Kidney epithelial cell (primary cell): ENCODE measurements at regions not wholly inside any gene's neighbourhood (a gene's known extent, or its start where the extent isn't known, plus 50 kb on each side); places are given as distances from the start of the nearest gene placed in this dataset.

Source experiments
- DNase-seq: peaks from one replicate; pipeline ENCODE4 v3.0.0-alpha.2; 2010; ENCODE audit warnings: low read depth
- H3K27me3 ChIP-seq: 2 replicates; pipeline ENCODE4 v1.6.0; 2011; ENCODE audit warnings: low read length; ENCODE audit not compliant: control insufficient read depth, insufficient read depth
- H3K36me3 ChIP-seq: 2 replicates; pipeline ENCODE4 v1.5.1; 2011; ENCODE audit warnings: low read length; ENCODE audit not compliant: control insufficient read depth, insufficient read depth
- H3K4me3 ChIP-seq: 2 replicates; pipeline ENCODE4 v1.5.1; 2011; ENCODE audit warnings: low read depth, mild to moderate bottlenecking, control low read depth, low read length
- TF ChIP-seq, protein P1 (sequence below): IDR thresholded peaks from 2 replicates; pipeline ENCODE4 v1.5.1; 2011; ENCODE audit warnings: mild to moderate bottlenecking, moderate library complexity, low read length, control low read depth, inconsistent platforms; ENCODE audit not compliant: insufficient read depth, poor library complexity, severe bottlenecking

DNA sequence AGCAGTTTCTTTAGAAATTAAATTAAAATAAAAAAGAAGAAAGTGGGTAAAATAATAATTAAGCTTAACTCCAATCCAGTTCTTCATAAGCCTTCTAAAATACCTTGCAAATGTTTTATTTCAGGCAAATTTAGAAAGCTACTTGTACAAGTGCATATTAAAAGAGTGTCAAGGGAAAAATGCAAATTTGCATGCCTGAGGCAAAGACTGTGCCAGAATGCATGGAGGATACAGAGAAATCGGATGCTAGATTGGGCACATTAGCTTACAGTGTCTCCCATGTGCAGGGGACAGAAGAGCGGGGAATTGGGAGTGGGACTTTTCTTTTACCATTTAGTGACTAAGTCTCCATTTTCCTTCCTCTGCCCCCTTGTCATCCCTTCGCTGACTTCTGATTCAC lies 173.0 kb upstream of the NWD2 start:
- Histone ChIP-seq H3K27me3 (no peaks in the 10 kb centered on the region), H3K36me3 (no peaks in the 10 kb centered on the region), H3K4me3 (no peak overlapping the region)
- TF ChIP-seq, protein P1, sequence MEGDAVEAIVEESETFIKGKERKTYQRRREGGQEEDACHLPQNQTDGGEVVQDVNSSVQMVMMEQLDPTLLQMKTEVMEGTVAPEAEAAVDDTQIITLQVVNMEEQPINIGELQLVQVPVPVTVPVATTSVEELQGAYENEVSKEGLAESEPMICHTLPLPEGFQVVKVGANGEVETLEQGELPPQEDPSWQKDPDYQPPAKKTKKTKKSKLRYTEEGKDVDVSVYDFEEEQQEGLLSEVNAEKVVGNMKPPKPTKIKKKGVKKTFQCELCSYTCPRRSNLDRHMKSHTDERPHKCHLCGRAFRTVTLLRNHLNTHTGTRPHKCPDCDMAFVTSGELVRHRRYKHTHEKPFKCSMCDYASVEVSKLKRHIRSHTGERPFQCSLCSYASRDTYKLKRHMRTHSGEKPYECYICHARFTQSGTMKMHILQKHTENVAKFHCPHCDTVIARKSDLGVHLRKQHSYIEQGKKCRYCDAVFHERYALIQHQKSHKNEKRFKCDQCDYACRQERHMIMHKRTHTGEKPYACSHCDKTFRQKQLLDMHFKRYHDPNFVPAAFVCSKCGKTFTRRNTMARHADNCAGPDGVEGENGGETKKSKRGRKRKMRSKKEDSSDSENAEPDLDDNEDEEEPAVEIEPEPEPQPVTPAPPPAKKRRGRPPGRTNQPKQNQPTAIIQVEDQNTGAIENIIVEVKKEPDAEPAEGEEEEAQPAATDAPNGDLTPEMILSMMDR = no peak
- DNase-seq = no peak

DNA sequence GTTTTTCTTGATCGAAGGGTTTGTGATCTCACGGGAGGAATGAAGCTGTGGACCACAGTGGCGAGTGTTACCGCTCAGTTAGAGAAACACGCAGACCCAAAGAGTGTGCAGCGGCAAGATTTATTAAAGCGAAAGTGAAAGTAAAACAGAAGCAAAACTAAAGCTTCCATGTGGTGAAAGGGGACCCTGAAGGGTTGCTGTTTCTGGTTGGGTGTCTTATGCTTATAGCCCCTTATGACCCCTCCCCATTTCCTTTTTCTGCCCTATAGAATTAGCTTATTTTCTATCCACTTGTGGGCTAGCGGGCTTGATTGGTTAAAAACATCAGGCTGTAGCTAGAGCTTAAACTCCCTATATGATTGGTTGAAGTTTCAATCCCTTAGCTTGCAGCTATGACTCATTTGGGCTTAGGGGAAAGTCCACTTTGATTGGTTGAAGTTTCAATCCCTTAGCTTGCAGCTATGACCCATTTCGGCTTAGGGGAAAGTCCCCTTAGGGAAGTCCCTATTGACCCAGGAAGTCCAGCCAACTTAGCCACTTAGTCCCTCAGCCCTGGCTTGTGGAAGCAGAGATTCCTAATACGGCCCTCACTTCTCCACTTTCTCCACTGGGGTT lies 171.2 kb upstream of the NWD2 start:
- H3K36me3 ChIP-seq = no peaks in the 10 kb centered on the region
- TF ChIP-seq, protein P1 = no peak
- H3K4me3 ChIP-seq = no peak overlapping the region
- no peaks in the 10 kb centered on the region for H3K27me3 ChIP-seq
- no peak for DNase-seq

DNA sequence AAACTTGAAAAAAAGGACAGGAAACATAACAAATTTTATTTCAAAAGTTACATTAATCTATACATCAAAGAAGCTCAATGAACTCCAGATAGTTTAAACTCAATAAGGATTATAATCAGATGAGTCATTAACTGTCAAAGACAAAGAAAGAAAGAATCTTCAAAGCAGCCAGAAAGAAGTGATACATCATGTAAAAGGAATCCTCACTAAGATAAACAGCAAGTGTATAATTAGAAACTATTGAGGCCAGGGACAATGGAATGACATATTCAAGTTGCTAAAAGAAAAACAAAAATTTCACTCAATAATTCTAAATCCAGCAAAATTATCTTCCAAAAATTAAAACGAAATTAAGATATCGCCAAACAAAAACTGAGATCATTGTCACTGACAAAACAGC lies 161.6 kb upstream of the NWD2 start:
- no peaks in the 10 kb centered on the region for H3K27me3 ChIP-seq
- DNase-seq = no peak
- no peaks in the 10 kb centered on the region for H3K36me3 ChIP-seq
- TF ChIP-seq, protein P1 = no peak
- no peak overlapping the region for H3K4me3 ChIP-seq

DNA sequence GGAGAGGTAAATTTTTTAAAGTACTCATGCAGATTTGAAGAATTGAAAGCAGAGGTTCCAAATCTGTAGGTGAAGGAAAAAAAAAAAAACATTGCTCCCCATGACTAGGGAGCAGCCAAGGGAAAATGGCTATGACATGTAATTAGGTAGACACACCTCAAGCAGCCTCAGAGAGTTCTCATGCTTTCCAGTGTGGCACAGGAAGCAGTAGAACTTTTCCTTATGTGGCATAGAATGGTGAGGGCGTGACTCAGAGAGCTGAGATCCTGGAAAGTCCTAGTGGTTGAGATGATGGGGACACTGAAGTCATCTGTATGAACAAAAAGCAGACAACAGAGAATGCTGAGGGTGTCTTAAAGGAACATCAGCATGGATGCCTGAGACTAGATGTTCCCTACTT lies 148.6 kb upstream of the NWD2 start:
- Histone ChIP-seq H3K4me3 (no peak overlapping the region), H3K36me3 (no peaks in the 10 kb centered on the region), H3K27me3 (no peaks in the 10 kb centered on the region)
- no peak for DNase-seq
- TF ChIP-seq, protein P1 = no peak

DNA sequence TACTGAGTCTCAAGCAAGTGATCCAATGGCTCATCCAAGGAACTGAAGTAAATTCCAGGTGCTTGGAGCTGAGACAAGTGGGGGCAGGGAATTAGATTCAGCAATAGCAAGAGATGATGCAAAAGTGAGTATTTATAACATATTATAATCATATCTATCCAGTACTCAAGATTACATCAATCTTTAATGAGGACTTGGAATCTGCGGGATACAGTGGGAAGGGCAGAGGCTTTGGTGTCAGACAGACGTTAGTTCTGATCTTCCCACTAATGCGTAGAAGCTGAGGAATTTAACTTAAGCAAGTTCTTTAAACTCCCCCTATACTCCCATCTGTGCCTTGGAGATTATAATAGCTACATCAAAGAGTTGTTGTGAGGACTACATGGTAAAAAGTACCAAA lies 143.4 kb upstream of the NWD2 start:
- Histone ChIP-seq H3K36me3 (no peaks in the 10 kb centered on the region), H3K27me3 (no peaks in the 10 kb centered on the region), H3K4me3 (no peak overlapping the region)
- DNase-seq = no peak
- TF ChIP-seq, protein P1 = no peak

DNA sequence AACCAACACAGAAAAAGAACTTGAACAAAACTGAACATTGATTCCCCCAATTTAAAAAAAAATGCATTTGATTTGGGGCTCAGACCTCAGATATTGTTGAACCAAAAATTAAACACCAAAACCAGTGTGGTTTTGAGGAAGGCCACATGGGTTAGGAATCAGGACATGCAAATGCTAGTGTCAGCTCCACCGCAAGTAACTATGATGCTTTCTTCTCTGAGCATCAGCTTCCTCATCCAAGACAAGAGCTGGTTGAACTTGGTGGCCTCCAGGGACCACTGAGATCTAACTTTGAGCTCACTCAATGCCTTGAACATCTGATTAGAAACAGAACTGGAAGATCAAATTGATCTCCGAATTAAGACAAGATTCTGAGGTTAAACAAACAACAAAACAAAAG lies 142.9 kb upstream of the NWD2 start:
- Histone ChIP-seq H3K27me3 (no peaks in the 10 kb centered on the region), H3K4me3 (no peak overlapping the region), H3K36me3 (no peaks in the 10 kb centered on the region)
- DNase-seq = no peak
- TF ChIP-seq, protein P1 = no peak
